ENCODE measurements at regions not wholly inside any gene's neighbourhood (a gene's known extent, or its start where the extent isn't known, plus 50 kb on each side); places are given as distances from the start of the nearest gene placed in this dataset.

DNA sequence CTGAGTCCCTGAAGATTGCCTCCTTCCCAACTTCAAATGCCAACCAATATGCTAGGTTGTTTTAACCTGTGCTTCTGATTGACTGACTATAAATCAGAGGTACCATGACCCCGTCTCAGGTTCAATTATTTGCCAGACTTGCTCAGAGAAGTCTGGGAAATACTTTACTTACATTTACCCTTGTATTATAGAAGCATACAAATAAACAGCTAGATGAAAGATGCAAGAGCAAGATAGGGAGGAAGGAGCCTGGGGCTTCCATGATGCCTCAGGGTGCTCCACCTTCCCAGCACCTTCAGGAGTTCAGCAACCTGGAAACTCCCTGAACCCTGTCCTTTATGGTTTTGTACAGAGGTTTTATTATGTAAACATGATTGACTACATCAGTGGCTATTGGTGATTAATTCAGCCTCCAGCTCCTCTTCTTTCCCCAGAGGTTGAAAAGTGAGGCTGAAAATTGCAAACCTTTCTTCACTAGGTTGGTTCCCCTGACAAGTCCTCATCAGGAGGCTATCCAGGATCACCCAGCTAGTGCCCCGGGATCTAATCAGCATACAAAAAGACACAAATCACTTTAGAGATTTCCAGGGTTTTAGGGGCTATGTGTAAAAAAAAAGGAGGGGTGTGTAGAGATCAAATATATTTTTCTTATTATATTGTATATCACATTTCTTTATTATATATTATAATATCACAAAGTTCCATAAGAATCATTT, 547.7 kb downstream of the EPM2A start:
- no peak for TF ChIP-seq ARNT (IDR thresholded peaks at IDR 0.05)
- TF ChIP-seq FOXK2 (IDR thresholded peaks at IDR 0.05) = no peak
- TF ChIP-seq TARDBP (IDR thresholded peaks at IDR 0.05) = no peak
- TF ChIP-seq FOXM1 (IDR thresholded peaks at IDR 0.05; ENCODE audit: borderline replicate concordance) = no peak
- no peak for TF ChIP-seq BHLHE40 (IDR thresholded peaks at IDR 0.05; ENCODE audit: borderline replicate concordance)
- no peak for TF ChIP-seq SP1 (IDR thresholded peaks at IDR 0.05)
- no peak for TF ChIP-seq HDGF (IDR thresholded peaks at IDR 0.05; ENCODE audit: borderline replicate concordance)
- TF ChIP-seq FOXA1 (IDR thresholded peaks at IDR 0.05) = no peak
- no peak for TF ChIP-seq SUZ12 (IDR thresholded peaks at IDR 0.05)
- no peak for TF ChIP-seq ZNF384 (IDR thresholded peaks at IDR 0.05)
- TF ChIP-seq CTBP1 (IDR thresholded peaks at IDR 0.05; ENCODE audit: borderline replicate concordance) = no peak
- TF ChIP-seq, protein P1, sequence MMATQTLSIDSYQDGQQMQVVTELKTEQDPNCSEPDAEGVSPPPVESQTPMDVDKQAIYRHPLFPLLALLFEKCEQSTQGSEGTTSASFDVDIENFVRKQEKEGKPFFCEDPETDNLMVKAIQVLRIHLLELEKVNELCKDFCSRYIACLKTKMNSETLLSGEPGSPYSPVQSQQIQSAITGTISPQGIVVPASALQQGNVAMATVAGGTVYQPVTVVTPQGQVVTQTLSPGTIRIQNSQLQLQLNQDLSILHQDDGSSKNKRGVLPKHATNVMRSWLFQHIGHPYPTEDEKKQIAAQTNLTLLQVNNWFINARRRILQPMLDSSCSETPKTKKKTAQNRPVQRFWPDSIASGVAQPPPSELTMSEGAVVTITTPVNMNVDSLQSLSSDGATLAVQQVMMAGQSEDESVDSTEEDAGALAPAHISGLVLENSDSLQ (IDR thresholded peaks at IDR 0.05) = no peak
- no peak for TF ChIP-seq NFRKB (IDR thresholded peaks at IDR 0.05)
